H1 (cell line): ENCODE measurements at regions not wholly inside any gene's neighbourhood (a gene's known extent, or its start where the extent isn't known, plus 50 kb on each side); places are given as distances from the start of the nearest gene placed in this dataset.
"Not testable (repeated sequence)": the region's sequence is repeated elsewhere in the genome, so short reads cannot be mapped to it uniquely, and the experiment has no call there.

Experiments
- CTCF ChIA-PET: fragments of 300-600 bp; sonication (Branson Sonifier 250); formaldehyde crosslinking; loops from one replicate; lab custom pipeline; 2021; ENCODE audit not compliant: partially characterized antibody; lab: Charles Lee
- POLR2A ChIA-PET: fragments of 300-600 bp; sonication (Branson Sonifier 250); formaldehyde crosslinking; loops from one replicate; lab custom pipeline; 2021; ENCODE audit warnings: inconsistent platforms; ENCODE audit not compliant: partially characterized antibody; lab: Charles Lee
- DNase-seq, 2 experiments: peaks; one replicate each; pipeline versions ENCODE4 v3.0.0 to v3.0.0-alpha.2; 2010 to 2022; ENCODE audit warnings: low spot score in 2 of 2, low read depth in 1 of 2, mixed read lengths in 1 of 2
- FAIRE-seq: peaks from 2 replicates; lab custom pipeline; 2011; peaks lifted over from hg19 to GRCh38; lab: Jason Lieb, UNC
- H2AFZ ChIP-seq: 2 replicates; pipeline ENCODE4 v1.8.1; 2012; ENCODE audit warnings: low read length, inconsistent platforms
- H2AK5ac ChIP-seq: 2 replicates; pipeline ENCODE4 v1.6.1; 2013; ENCODE audit warnings: low read depth, low read length
- H2BK120ac ChIP-seq: replicated peaks from 2 replicates; pipeline ENCODE3; 2013; ENCODE audit warnings: low read depth, low read length, inconsistent platforms
- H2BK12ac ChIP-seq: 2 replicates; pipeline ENCODE4 v1.6.1; 2013; ENCODE audit warnings: low read depth, low read length
- H2BK15ac ChIP-seq: 2 replicates; pipeline ENCODE4 v1.6.1; 2013; ENCODE audit warnings: low read length
- H2BK20ac ChIP-seq: 2 replicates; pipeline ENCODE4 v1.6.1; 2013; ENCODE audit warnings: low read length
- H2BK5ac ChIP-seq: 2 replicates; pipeline ENCODE4 v1.6.1; 2013; ENCODE audit warnings: low read depth, low read length
- H3K14ac ChIP-seq: 2 replicates; pipeline ENCODE4 v1.6.1; 2013; ENCODE audit warnings: inconsistent platforms; ENCODE audit not compliant: insufficient read length
- H3K18ac ChIP-seq: 2 replicates; pipeline ENCODE4 v1.6.1; 2013; ENCODE audit warnings: low read length; ENCODE audit errors: extremely low read depth
- H3K23ac ChIP-seq: 2 replicates; pipeline ENCODE4 v1.6.1; 2013; ENCODE audit warnings: inconsistent platforms; ENCODE audit not compliant: insufficient read length
- H3K23me2 ChIP-seq: 2 replicates; pipeline ENCODE4 v1.6.1; 2013; ENCODE audit warnings: low read depth, low read length
- H3K27ac ChIP-seq: 2 replicates; pipeline ENCODE4 v1.6.1; 2011; ENCODE audit warnings: low read depth, low read length, inconsistent platforms
- H3K27me3 ChIP-seq, 4 experiments: replicated peaks in 1 of 4; 1 replicate in 1 of 4; 2 replicates in 3 of 4; pipeline versions ENCODE4 v1.6.1 to v1.8.1; 2011 to 2013; ENCODE audit warnings: low read length in 3 of 4, mild to moderate bottlenecking in 3 of 4, inconsistent platforms in 2 of 4, mixed read lengths in 2 of 4, moderate library complexity in 1 of 4; ENCODE audit not compliant: control insufficient read depth in 3 of 4, insufficient read depth in 3 of 4; ENCODE audit errors: extremely low read depth in 1 of 4
- H3K36me3 ChIP-seq, 4 experiments: 2 replicates each; pipeline versions ENCODE4 v1.6.1 to v1.8.1; 2011 to 2013; ENCODE audit warnings: mild to moderate bottlenecking in 4 of 4, low read length in 3 of 4, moderate library complexity in 2 of 4, control low read depth in 1 of 4, inconsistent platforms in 1 of 4; ENCODE audit not compliant: insufficient read depth in 4 of 4, control insufficient read depth in 2 of 4
- H3K4ac ChIP-seq: replicated peaks from 2 replicates; pipeline ENCODE3; 2013; ENCODE audit warnings: low read length, low read depth, mixed read lengths, inconsistent platforms; ENCODE audit not compliant: insufficient read length
- H3K4me1 ChIP-seq, 4 experiments: replicated peaks in 1 of 4; 1 replicate in 1 of 4; 2 replicates in 3 of 4; pipeline versions ENCODE4 v1.6.1 to v1.8.1; 2011 to 2013; ENCODE audit warnings: low read length in 3 of 4, inconsistent platforms in 2 of 4, mixed read lengths in 1 of 4; ENCODE audit not compliant: insufficient read depth in 4 of 4, control insufficient read depth in 3 of 4
- H3K4me2 ChIP-seq, 2 experiments: 2 replicates each; pipeline versions ENCODE4 v1.6.1 to v1.8.1; 2011 to 2013; ENCODE audit warnings: low read depth in 2 of 2, low read length in 2 of 2, control low read depth in 1 of 2, inconsistent platforms in 1 of 2, mild to moderate bottlenecking in 1 of 2; ENCODE audit not compliant: insufficient read depth in 1 of 2
- H3K4me3 ChIP-seq, 4 experiments: fragments of 200-600, 300-600 bp in 1 of 4; sonication (generic), shearing (Covaris generic), sonication (Bioruptor Twin) in 1 of 4; 2 replicates each; pipeline versions ENCODE4 v1.5.1 to v1.8.1; 2011 to 2016; ENCODE audit warnings: low read length in 4 of 4, low read depth in 3 of 4, control low read depth in 2 of 4, inconsistent platforms in 2 of 4, mild to moderate bottlenecking in 2 of 4, mixed read lengths in 1 of 4, moderate library complexity in 1 of 4; ENCODE audit not compliant: insufficient read depth in 2 of 4; ENCODE audit errors: extremely low read depth in 1 of 4
- H3K56ac ChIP-seq: replicated peaks from 2 replicates; pipeline ENCODE3; 2013; ENCODE audit warnings: low read depth, mild to moderate bottlenecking, mixed read lengths, low read length, inconsistent platforms; ENCODE audit not compliant: insufficient read length
- H3K79me1 ChIP-seq: 2 replicates; pipeline ENCODE4 v1.6.1; 2013; ENCODE audit warnings: low read depth, low read length, control low read depth
- H3K79me2 ChIP-seq, 2 experiments: 2 replicates each; pipeline versions ENCODE4 v1.6.1 to v1.8.1; 2012 to 2013; ENCODE audit warnings: low read length in 2 of 2, mild to moderate bottlenecking in 2 of 2, inconsistent platforms in 1 of 2; ENCODE audit not compliant: insufficient read depth in 2 of 2, control insufficient read depth in 1 of 2
- H3K9ac ChIP-seq, 4 experiments: replicated peaks in 1 of 4; 1 replicate in 1 of 4; 2 replicates in 3 of 4; pipeline versions ENCODE4 v1.6.1 to v1.8.1; 2011 to 2013; ENCODE audit warnings: low read depth in 3 of 4, low read length in 3 of 4, control low read depth in 2 of 4, mild to moderate bottlenecking in 2 of 4, moderate library complexity in 2 of 4, inconsistent platforms in 1 of 4; ENCODE audit errors: extremely low read depth in 1 of 4
- H3K9me3 ChIP-seq, 2 experiments: 2 replicates each; pipeline versions ENCODE4 v1.6.1 to v1.8.1; 2012 to 2013; ENCODE audit warnings: mild to moderate bottlenecking in 2 of 2, moderate library complexity in 2 of 2, control low read depth in 1 of 2, inconsistent platforms in 1 of 2, low read depth in 1 of 2, low read length in 1 of 2, mixed read lengths in 1 of 2; ENCODE audit not compliant: insufficient read depth in 2 of 2
- H4K20me1 ChIP-seq, 2 experiments: replicated peaks in 1 of 2; 2 replicates each; pipeline versions ENCODE3 to v1.8.1; 2011 to 2013; ENCODE audit warnings: inconsistent platforms in 2 of 2, low read length in 2 of 2, mild to moderate bottlenecking in 1 of 2; ENCODE audit not compliant: insufficient read depth in 2 of 2, control insufficient read depth in 1 of 2
- H4K5ac ChIP-seq: 2 replicates; pipeline ENCODE4 v1.6.1; 2013; ENCODE audit warnings: low read length, low read depth, mixed read lengths, inconsistent platforms; ENCODE audit not compliant: insufficient read length
- H4K8ac ChIP-seq: 2 replicates; pipeline ENCODE4 v1.8.0; 2013; ENCODE audit warnings: mild to moderate bottlenecking, moderate library complexity, low read length, inconsistent platforms; ENCODE audit not compliant: insufficient read depth; ENCODE audit errors: extremely low read depth
- H4K91ac ChIP-seq: replicated peaks from 2 replicates; pipeline ENCODE3; 2013; ENCODE audit warnings: low read length, mixed read lengths, inconsistent platforms; ENCODE audit not compliant: insufficient read length
- WGBS, 2 experiments: shearing (Covaris generic) in 1 of 2; methylation state at CpG; one replicate each; pipeline versions ENCODE4 v1.1.6 to v1.1.7; 2013 to 2015; ENCODE audit warnings: low lambda C conversion rate in 2 of 2, mixed read lengths in 2 of 2, inconsistent platforms in 1 of 2, low coverage in 1 of 2, missing lambda C conversion rate in 1 of 2; ENCODE audit not compliant: insufficient replicate concordance in 2 of 2, insufficient coverage in 1 of 2, insufficient read length in 1 of 2; ENCODE audit errors: extremely low coverage in 1 of 2, missing lambda C conversion rate in 1 of 2; 5-methylcytosine and 5-hydroxymethylcytosine counted together

DNA sequence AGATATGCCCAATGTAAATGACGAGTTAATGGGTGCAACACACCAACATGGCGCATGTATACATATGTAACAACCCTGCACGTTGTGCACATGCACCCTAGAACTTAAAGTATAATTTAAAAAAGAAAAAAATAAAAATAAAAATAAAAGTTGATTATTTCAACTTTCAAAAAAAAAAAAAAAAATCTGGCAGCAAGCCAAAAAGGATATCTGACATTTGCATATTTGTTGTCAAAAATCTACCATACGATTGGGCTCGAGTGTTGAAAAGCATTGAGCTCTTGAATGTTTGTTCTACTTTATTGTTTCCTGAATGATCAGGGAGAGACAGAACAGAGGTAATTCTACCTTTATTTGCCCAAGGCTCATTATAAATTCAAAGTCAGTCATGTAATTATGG lies 310.5 kb upstream of the MON1B start:
- H3K56ac ChIP-seq, H3K9me3 ChIP-seq, H3K9ac ChIP-seq, H2AFZ ChIP-seq, H2BK5ac ChIP-seq, H2BK20ac ChIP-seq, H2AK5ac ChIP-seq, H3K27me3 ChIP-seq, H3K23ac ChIP-seq, H4K5ac ChIP-seq, H3K18ac ChIP-seq, H3K14ac ChIP-seq, H3K4ac ChIP-seq, H4K8ac ChIP-seq, H2BK12ac ChIP-seq, H3K36me3 ChIP-seq, H3K79me2 ChIP-seq, H3K27ac ChIP-seq, H3K23me2 ChIP-seq, DNase-seq, H4K91ac ChIP-seq, H2BK120ac ChIP-seq, H4K20me1 ChIP-seq, H3K79me1 ChIP-seq, H3K4me1 ChIP-seq, H2BK15ac ChIP-seq, POLR2A ChIA-PET, FAIRE-seq, H3K4me2 ChIP-seq, H3K4me3 ChIP-seq: not testable (repeated sequence)
- CTCF ChIA-PET, result interaction anchor here (0.7 to 1.1 kb wide), 3 partner anchors 13 to 654 kb away, joined by 3 to 5 read pairs (median 5); no protein-coding TSS in a partner anchor
- 98% methylated on average over 2 of the region's 5 CpGs; no CpG with 5 or more reads in 1 of the 2 experiments for WGBS, 2 experiments
